SK-N-SH (cell line): ENCODE measurements at regions not wholly inside any gene's neighbourhood (a gene's known extent, or its start where the extent isn't known, plus 50 kb on each side); places are given as distances from the start of the nearest gene placed in this dataset.

Experiments used
- EP300 ChIP-seq, 2 experiments: IDR thresholded peaks; 2 replicates each; pipeline versions ENCODE4 v1.4.0 to v1.6.1; 2012; ENCODE audit warnings: borderline replicate concordance in 1 of 2, low read depth in 1 of 2, low read length in 1 of 2
- POLR2AphosphoS5 ChIP-seq: IDR thresholded peaks from 2 replicates; pipeline ENCODE4 v1.6.1; 2012; ENCODE audit warnings: low read depth, low read length
- RFX5 ChIP-seq: IDR thresholded peaks from 2 replicates; pipeline ENCODE4 v1.6.1; 2012; ENCODE audit warnings: mild to moderate bottlenecking, improper control_type of control experiment, low read length
- SIN3A ChIP-seq: IDR thresholded peaks from 2 replicates; pipeline ENCODE4 v1.6.1; 2012; ENCODE audit warnings: low read depth, mild to moderate bottlenecking, low read length, moderate library complexity, borderline replicate concordance
- TF ChIP-seq, protein P1 (sequence below): fragments of 200-600 bp; sonication (generic); IDR thresholded peaks from 2 replicates; pipeline ENCODE4 v1.6.1; 2017; ENCODE audit warnings: antibody characterized with exemption, mild to moderate bottlenecking, moderate library complexity
- TF ChIP-seq, protein P2 (sequence below): IDR thresholded peaks from 2 replicates; pipeline ENCODE4 v1.6.1; 2012; ENCODE audit warnings: mild to moderate bottlenecking, low read depth, low read length, moderate library complexity

DNA sequence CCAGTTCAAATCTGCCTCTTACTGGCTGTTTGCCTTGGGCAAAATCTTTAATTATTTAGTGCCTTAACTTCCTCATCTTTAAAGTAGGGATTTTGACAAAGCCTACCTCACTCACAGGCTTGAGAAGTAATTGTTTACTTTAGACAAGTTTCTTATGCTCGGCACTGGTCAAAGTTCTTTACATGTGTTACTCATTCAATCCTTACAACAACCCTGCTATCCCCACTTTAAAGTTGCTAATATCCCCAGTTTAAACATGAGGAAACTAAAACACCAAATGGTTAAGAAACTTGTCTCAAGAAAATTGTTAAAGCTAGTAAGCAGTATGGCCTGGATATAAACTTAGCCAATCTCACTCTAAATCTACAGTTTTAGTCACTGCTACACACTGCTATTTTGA lies 204.0 kb upstream of the AVPR1A start:
- TF ChIP-seq, protein P1, sequence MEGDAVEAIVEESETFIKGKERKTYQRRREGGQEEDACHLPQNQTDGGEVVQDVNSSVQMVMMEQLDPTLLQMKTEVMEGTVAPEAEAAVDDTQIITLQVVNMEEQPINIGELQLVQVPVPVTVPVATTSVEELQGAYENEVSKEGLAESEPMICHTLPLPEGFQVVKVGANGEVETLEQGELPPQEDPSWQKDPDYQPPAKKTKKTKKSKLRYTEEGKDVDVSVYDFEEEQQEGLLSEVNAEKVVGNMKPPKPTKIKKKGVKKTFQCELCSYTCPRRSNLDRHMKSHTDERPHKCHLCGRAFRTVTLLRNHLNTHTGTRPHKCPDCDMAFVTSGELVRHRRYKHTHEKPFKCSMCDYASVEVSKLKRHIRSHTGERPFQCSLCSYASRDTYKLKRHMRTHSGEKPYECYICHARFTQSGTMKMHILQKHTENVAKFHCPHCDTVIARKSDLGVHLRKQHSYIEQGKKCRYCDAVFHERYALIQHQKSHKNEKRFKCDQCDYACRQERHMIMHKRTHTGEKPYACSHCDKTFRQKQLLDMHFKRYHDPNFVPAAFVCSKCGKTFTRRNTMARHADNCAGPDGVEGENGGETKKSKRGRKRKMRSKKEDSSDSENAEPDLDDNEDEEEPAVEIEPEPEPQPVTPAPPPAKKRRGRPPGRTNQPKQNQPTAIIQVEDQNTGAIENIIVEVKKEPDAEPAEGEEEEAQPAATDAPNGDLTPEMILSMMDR: no peak
- TF ChIP-seq POLR2AphosphoS5 (no peak), SIN3A (no peak), RFX5 (no peak), EP300 (IDR thresholded peaks at IDR 0.05; ENCODE audit: borderline replicate concordance in 1 of 2, low read depth in 1 of 2, low read length in 1 of 2) (no peak)
- TF ChIP-seq, protein P2, sequence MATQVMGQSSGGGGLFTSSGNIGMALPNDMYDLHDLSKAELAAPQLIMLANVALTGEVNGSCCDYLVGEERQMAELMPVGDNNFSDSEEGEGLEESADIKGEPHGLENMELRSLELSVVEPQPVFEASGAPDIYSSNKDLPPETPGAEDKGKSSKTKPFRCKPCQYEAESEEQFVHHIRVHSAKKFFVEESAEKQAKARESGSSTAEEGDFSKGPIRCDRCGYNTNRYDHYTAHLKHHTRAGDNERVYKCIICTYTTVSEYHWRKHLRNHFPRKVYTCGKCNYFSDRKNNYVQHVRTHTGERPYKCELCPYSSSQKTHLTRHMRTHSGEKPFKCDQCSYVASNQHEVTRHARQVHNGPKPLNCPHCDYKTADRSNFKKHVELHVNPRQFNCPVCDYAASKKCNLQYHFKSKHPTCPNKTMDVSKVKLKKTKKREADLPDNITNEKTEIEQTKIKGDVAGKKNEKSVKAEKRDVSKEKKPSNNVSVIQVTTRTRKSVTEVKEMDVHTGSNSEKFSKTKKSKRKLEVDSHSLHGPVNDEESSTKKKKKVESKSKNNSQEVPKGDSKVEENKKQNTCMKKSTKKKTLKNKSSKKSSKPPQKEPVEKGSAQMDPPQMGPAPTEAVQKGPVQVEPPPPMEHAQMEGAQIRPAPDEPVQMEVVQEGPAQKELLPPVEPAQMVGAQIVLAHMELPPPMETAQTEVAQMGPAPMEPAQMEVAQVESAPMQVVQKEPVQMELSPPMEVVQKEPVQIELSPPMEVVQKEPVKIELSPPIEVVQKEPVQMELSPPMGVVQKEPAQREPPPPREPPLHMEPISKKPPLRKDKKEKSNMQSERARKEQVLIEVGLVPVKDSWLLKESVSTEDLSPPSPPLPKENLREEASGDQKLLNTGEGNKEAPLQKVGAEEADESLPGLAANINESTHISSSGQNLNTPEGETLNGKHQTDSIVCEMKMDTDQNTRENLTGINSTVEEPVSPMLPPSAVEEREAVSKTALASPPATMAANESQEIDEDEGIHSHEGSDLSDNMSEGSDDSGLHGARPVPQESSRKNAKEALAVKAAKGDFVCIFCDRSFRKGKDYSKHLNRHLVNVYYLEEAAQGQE: no peak
